ENCODE measurements at regions not wholly inside any gene's neighbourhood (a gene's known extent, or its start where the extent isn't known, plus 50 kb on each side); places are given as distances from the start of the nearest gene placed in this dataset.

DNA sequence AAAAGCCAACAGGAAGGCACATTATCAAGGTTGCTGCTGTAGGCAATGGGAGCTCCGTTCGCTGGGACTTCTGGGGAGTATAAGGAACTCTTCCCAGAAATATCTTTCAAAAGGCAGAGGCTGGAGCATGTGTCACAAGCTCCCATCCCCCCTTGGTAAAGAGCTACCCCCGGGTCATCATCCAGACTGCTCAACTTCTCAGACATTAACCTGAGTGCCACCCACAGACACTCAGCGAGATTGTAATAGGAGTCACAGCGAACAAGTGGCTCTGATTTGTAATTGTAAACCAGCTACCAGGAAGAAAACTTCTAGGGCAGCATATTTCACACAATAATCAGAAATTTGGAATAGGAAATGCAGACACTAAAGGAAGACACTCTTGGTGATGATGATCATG, 290.2 kb upstream of the PARD3B start:
- Histone ChIP-seq H3K9ac (ENCODE audit: low read depth, low read length, poor library complexity, severe bottlenecking) (no peak overlapping the region), H3K9me2 (replicated peaks; ENCODE audit: low read depth, low read length) (no peaks in the 10 kb centered on the region), H3K79me2 (ENCODE audit: insufficient read depth, low read length) (no peaks in the 10 kb centered on the region), H3K9me3 (ENCODE audit: insufficient read depth, low read depth, low read length) (no peaks in the 10 kb centered on the region), H3K4me1 (ENCODE audit: insufficient read depth, low read length, poor library complexity, severe bottlenecking) (no peaks in the 10 kb centered on the region), H2AFZ (ENCODE audit: low read length) (no peak overlapping the region), H3K4me3 (ENCODE audit: low read length, poor library complexity, severe bottlenecking) (no peak overlapping the region), H3F3A (ENCODE audit: low read depth) (no peaks in the 10 kb centered on the region), H3K36me3 (ENCODE audit: insufficient read depth, low read length) (no peaks in the 10 kb centered on the region), H3K27me3 (ENCODE audit: insufficient read depth, low read length, poor library complexity, severe bottlenecking) (peaks cover 16% of the 10 kb centered on the region), H4K20me1 (ENCODE audit: insufficient read depth, low read length, poor library complexity, severe bottlenecking) (no peaks in the 10 kb centered on the region), H3K4me2 (ENCODE audit: low read depth, low read length, poor library complexity, severe bottlenecking) (no peak overlapping the region)
- TF ChIP-seq, protein P1, sequence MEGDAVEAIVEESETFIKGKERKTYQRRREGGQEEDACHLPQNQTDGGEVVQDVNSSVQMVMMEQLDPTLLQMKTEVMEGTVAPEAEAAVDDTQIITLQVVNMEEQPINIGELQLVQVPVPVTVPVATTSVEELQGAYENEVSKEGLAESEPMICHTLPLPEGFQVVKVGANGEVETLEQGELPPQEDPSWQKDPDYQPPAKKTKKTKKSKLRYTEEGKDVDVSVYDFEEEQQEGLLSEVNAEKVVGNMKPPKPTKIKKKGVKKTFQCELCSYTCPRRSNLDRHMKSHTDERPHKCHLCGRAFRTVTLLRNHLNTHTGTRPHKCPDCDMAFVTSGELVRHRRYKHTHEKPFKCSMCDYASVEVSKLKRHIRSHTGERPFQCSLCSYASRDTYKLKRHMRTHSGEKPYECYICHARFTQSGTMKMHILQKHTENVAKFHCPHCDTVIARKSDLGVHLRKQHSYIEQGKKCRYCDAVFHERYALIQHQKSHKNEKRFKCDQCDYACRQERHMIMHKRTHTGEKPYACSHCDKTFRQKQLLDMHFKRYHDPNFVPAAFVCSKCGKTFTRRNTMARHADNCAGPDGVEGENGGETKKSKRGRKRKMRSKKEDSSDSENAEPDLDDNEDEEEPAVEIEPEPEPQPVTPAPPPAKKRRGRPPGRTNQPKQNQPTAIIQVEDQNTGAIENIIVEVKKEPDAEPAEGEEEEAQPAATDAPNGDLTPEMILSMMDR (conservative IDR thresholded peaks at IDR 0.05; ENCODE audit: low read length) = no peak
- no peak for TF ChIP-seq EZH2phosphoT487 (IDR thresholded peaks at IDR 0.05; ENCODE audit: borderline replicate concordance)

DNA sequence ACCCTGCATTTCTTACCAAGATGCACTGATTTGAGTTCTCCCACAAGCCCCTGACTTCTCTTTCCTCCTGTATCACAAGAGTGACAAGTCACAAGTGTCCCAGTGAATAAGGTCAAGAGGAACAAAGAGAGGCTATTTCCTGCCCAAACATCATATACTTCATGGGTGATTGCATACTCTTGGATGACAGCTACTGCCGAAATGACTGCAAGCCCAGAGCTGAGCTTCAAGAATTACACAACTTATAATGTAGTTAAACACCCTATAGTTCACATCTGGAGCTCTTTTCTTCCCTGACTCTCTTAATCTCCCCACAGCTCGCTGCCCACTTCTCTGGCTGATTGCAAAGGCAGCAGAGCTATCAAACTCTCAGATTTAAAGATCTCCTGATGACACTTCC, 289.7 kb upstream of the PARD3B start:
- H3K9me2 ChIP-seq (replicated peaks; ENCODE audit: low read depth, low read length) = no peaks in the 10 kb centered on the region
- H3K9me3 ChIP-seq (ENCODE audit: insufficient read depth, low read depth, low read length) = no peaks in the 10 kb centered on the region
- H3K36me3 ChIP-seq (ENCODE audit: insufficient read depth, low read length) = no peaks in the 10 kb centered on the region
- H3K9ac ChIP-seq (ENCODE audit: low read depth, low read length, poor library complexity, severe bottlenecking) = no peak overlapping the region
- no peak overlapping the region for H3K4me3 ChIP-seq (ENCODE audit: low read length, poor library complexity, severe bottlenecking)
- H3K79me2 ChIP-seq (ENCODE audit: insufficient read depth, low read length) = no peaks in the 10 kb centered on the region
- no peaks in the 10 kb centered on the region for H3F3A ChIP-seq (ENCODE audit: low read depth)
- H4K20me1 ChIP-seq (ENCODE audit: insufficient read depth, low read length, poor library complexity, severe bottlenecking) = no peaks in the 10 kb centered on the region
- no peak overlapping the region for H2AFZ ChIP-seq (ENCODE audit: low read length)
- peaks cover 16% of the 10 kb centered on the region for H3K27me3 ChIP-seq (ENCODE audit: insufficient read depth, low read length, poor library complexity, severe bottlenecking)
- H3K4me2 ChIP-seq (ENCODE audit: low read depth, low read length, poor library complexity, severe bottlenecking) = no peak overlapping the region
- TF ChIP-seq, protein P1 (conservative IDR thresholded peaks at IDR 0.05; ENCODE audit: low read length) = no peak
- TF ChIP-seq EZH2phosphoT487 (IDR thresholded peaks at IDR 0.05; ENCODE audit: borderline replicate concordance) = no peak
- H3K4me1 ChIP-seq (ENCODE audit: insufficient read depth, low read length, poor library complexity, severe bottlenecking) = no peaks in the 10 kb centered on the region

DNA sequence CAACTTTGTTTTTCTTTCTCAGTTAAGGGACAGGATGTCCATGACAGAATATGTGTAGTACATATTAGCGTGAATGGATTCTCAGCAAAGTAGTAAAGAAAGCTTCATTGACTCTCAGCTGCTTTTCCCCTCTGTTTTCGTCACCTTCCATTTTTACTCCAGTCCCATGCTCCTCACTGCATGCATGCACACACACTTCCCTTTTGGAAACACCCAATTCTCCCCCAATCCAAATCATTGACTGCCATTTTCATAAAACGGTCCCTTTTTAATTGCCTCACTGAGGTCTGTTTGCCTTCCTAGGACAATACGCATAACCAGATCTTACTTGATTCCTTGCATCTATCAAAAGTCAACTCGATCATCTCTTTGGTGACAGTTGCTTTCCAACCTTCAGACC, 287.5 kb upstream of the PARD3B start:
- Histone ChIP-seq H3K9me2 (replicated peaks; ENCODE audit: low read depth, low read length) (no peaks in the 10 kb centered on the region), H3K79me2 (ENCODE audit: insufficient read depth, low read length) (no peaks in the 10 kb centered on the region), H3K36me3 (ENCODE audit: insufficient read depth, low read length) (no peaks in the 10 kb centered on the region), H3F3A (ENCODE audit: low read depth) (no peaks in the 10 kb centered on the region), H3K4me2 (ENCODE audit: low read depth, low read length, poor library complexity, severe bottlenecking) (no peak overlapping the region), H4K20me1 (ENCODE audit: insufficient read depth, low read length, poor library complexity, severe bottlenecking) (no peaks in the 10 kb centered on the region), H3K4me3 (ENCODE audit: low read length, poor library complexity, severe bottlenecking) (no peak overlapping the region), H3K4me1 (ENCODE audit: insufficient read depth, low read length, poor library complexity, severe bottlenecking) (no peaks in the 10 kb centered on the region), H3K9ac (ENCODE audit: low read depth, low read length, poor library complexity, severe bottlenecking) (no peak overlapping the region), H2AFZ (ENCODE audit: low read length) (no peak overlapping the region), H3K9me3 (ENCODE audit: insufficient read depth, low read depth, low read length) (no peaks in the 10 kb centered on the region), H3K27me3 (ENCODE audit: insufficient read depth, low read length, poor library complexity, severe bottlenecking) (peaks cover 10% of the 10 kb centered on the region)
- TF ChIP-seq EZH2phosphoT487 (IDR thresholded peaks at IDR 0.05; ENCODE audit: borderline replicate concordance) = no peak
- TF ChIP-seq, protein P1 (conservative IDR thresholded peaks at IDR 0.05; ENCODE audit: low read length) = no peak
